NCI-H1105 treated with DMSO at 0.1 percent for 48 hours (cell line): ENCODE measurements at regions not wholly inside any gene's neighbourhood (a gene's known extent, or its start where the extent isn't known, plus 50 kb on each side); places are given as distances from the start of the nearest gene placed in this dataset.
"Not testable (repeated sequence)": the region's sequence is repeated elsewhere in the genome, so short reads cannot be mapped to it uniquely, and the experiment has no call there.

Experiments used
- DNase-seq: peaks from one replicate; lab custom pipeline; 2025; lab: John Stamatoyannopoulos, UW

DNA sequence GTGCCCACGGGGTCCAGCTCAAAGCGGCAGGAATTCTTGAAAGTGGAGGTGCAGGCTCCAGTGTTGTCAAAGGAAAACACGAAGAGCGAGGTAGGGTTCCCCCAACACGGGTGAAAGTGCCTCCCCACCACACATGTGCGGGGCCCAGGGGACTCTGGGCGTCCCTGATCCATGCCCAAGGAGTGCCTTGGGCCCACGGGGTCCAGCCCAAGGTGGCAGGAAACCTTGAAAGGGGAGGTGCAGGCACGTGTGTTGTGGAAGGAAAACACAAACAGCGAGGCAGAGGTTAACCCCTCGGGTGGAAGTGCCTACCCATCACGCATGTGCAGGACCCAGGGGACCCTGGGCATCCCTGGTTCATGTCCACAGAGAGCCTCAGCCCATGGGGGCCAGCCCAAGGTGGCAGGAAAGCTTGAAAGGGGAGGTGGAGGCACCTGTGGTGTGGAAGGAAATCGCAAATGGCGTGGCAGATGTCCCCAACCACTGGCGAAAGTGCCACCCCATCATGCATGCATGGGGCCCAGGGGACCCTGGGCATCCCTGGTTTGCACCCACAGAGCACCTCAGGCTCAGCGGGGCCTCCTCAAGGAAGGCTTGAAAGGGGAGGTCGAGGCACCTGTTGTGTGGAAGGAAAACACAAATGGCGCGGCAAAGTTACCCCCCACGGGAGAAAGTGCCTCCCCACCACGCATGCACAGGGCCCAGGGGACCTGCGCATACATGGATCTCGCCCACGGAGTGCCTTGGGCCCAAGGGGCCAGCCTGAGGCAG lies 584.6 kb downstream of the ALG10 start:
- DNase-seq = no peak

DNA sequence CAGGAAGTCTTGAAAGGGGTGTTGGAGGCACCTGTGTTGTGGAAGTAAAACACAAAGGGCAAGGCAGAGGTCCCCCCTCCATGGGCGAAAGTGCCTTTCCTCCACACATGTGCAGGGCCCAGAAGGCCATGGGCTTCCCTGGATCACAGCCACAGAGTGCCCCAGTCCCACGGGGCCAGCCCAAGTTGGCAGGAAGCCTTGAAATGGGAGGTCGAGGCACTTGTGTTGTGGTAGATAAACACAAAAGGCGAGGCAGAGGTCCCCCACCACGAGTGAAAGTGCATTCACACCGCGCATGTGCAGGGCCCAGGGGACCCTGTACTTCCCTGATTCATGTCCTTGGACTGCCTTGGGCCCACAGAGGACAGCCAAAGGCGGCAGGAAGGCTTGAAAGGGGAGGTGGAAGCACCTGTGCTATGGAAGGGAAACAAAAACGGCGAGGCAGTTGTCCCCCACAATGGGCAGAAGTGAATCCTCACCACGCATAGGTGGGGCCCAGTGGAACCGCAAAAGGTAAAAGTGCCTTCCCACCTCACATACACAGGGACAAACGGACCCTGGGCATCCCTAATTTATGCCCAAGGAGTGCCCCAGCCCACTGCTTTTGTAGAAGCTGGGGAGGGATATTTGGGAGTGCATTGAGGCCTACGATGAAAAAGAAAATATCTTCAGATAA lies 585.4 kb downstream of the ALG10 start:
- DNase-seq = no peak

DNA sequence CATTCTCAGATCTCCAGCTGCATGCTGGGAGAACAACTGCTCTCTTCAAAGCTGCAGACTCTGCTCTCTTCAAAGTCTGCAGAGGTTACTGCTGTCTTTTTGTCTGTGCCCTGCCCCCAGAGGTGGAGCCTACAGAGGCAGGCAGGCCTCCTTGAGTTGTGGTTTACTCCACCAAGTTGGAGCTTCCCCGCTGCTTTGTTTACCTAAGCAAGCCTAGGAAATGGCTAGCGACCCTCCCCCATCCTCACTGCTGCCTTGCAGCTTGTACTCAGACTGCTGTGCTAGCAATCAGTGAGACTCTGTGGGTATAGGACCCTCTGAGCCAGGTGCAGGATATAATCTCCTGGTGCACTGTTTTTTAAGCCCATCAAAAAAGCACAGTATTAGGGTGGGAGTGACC lies 591.7 kb downstream of the ALG10 start:
- DNase-seq = not testable (repeated sequence)

DNA sequence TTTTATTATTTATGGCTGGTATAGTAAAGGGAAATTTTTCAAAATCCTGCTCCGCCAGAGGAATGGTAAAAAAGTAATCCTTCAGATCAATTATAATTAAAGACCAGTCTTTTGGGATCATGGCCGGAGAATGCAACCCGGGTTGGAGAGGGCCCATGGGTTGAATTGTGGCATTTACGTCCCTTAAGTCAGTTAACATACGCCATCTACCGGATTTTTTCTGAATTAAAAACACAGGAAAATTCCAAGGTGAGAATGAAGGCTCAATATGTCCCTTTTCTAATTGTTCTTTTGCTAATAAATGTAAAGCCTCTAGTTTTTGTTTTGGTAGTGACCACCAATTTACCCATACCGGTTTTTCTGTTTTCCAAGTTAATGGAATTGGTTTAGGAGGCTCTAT lies 602.8 kb downstream of the ALG10 start:
- peak; percentile 13 for DNase-seq

DNA sequence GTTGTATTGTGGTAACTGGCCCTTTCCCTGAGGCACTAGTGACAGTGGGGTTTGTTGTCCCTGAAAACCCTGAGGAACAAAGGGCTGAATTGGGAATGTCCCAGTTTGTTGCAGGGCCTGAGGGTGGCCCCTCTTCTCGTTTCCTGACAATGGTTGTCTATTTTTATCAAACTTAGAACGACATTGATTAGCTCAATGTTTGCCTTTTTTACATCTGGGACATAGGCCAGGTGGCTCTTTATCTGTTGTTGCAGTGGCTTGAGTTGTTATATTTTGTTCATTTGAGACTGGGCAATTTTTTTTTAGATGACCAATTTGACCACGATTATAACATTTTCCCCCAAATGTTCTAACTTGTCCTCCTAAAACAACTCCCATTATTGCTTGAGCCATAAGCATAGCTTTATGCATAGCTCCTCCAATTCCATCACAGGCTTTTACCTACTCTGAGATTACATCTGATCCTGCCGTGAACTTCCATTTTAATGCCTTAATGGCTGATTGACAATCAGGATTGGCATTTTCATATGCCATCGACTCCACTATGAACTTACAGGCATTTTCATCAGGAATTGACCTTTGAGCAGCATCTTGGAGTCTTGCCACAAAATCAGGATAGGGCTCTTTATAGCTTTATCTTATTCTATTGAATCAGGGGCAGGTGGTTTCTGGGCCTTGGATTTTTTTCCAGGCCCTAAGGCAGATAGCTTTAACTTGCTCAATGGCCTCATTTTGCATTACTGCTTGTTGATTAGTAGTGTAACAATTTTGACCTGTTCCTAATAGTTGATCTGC lies 604.3 kb downstream of the ALG10 start:
- no peak for DNase-seq
